CD1c-positive myeloid dendritic cell (primary cell): ENCODE measurements at regions not wholly inside any gene's neighbourhood (a gene's known extent, or its start where the extent isn't known, plus 50 kb on each side); places are given as distances from the start of the nearest gene placed in this dataset.
"Not testable (repeated sequence)": the region's sequence is repeated elsewhere in the genome, so short reads cannot be mapped to it uniquely, and the experiment has no call there.

Experiments
- DNase-seq: peaks from one replicate; pipeline ENCODE4 v3.0.0-alpha.2; 2016; ENCODE audit errors: extremely low spot score

GRCh38 chr20:11976966-11977365 is 59.3 kb downstream of the BTBD3 start:
- DNase-seq: no peak

DNA sequence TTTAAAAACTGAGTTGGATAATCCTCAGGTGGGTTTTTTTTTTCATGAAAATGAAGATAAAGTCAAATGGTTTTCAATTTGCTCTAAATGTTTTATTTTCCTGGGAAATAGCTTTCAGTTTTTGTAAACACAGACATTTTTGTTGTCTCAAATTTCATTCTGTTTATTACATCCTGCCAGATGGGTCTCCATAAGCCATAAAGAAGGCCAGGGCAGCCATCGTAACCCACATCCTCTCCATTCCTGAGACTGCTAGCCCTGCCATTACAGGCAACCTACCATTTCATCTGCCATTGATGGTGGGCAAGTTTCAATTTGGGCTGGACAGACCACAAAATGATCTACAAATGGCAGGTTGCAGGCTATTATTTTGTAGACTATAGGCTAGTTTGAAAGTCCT is 60.8 kb downstream of the BTBD3 start:
- no peak for DNase-seq

- DNase-seq: no peak
These were observed 61.8 kb downstream of the BTBD3 start for GRCh38 chr20:11979306-11979990.

GRCh38 chr20:11980263-11980662 is 62.6 kb downstream of the BTBD3 start:
- DNase-seq: no peak

DNA sequence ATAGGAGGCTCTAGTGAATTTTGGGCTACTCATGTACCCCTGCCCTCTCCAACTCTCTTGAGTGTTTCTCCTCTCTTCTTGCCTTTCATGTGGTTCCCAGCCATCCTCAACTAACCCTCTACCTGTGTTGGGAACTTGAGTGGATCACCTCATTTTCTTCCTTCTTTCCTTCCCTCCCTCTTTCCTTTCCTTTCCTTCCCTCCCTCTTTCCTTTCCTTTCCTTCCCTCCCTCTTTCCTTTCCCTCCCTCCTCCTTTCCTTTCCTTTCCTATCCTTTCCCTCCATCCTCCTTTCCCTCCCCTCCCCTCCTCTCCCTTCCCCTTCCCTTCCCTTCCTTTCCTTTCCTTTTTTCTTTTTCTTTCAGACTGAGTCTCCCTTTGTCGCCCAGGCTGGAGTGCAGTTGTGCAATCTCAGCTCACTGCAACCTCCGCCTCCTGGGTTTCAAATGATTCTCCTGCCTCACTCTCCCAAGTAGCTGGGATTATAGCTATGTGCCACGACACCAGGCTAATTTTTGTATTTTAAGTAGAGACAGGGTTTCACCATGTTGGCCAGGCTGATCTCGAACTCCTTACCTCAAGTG is 63.8 kb downstream of the BTBD3 start:
- no peak for DNase-seq

DNA sequence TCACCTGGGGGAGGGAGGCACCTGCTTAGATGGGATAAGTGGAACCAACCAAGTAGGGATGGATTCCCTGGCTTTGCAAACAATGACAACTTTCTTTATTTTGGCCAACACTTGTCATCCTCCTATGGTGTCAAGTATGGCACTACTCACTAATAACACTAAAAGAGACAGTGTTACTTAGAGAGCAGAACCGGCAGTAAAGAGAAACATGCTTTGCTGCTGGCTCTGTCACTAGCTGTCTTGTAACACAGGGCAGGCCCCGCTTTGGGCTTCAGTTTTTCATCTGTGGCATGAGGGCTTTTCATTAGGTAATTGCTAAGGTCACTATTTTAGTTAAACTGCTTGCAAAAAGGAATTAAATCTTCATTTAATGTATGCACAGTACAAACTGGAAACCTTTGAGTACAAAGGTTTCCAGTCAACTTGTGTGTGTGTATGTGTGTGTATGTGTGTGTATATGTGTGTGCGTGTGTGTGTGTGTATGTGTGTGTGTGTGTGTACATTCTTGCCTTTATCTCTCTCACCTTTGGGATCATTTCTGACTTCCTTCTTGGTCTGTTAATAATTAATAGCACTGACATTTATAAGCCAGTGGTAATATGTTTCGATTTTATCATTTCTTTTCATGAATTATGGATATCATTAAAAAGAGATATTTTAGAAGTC is 64.7 kb downstream of the BTBD3 start:
- no peak for DNase-seq

DNA sequence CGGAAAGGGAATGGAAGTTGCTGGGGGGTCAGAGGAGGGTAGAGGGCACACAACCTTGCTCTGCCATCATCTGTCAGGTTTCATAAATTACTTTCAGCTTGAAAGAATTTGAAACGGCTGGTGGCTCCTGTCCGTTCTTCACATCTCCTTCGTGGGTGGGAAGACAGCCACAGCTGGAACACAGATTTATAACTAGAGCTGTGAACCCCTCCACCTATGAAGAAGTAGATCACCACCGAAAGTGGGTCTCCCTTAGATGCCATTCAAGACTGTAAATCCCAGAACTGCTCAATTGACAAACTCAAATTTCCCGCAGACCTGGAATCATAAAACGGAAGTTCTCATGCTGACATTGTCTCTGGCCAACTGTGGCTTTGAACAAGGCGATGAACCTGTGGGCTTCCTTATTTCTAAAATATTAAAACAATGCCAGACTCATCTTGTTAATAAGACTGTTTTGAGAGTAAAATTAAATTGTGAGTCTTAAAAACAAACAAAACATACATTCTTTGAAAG is 65.3 kb downstream of the BTBD3 start:
- DNase-seq: no peak

DNA sequence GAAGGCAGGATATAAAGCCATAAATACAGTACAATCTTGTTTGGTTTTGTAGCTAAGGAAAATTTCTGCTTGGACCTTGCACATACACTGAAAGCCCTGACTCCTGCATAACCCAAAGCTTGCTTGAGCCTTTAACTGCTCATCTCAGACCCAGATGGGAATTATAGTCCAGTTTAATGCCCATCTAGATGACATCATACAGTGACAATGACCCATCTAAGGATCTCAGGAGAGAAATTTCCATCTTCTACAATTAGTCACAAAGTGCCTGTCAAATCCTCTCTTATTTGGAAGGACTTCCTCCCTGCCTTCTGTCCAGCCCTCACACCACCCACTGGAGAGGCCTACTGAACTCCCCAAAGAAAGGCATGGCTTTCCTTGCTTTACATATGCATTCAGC is 69.3 kb downstream of the BTBD3 start:
- no peak for DNase-seq

- DNase-seq: no peak
These were observed 69.8 kb downstream of the BTBD3 start for GRCh38 chr20:11987526-11987925.

DNA sequence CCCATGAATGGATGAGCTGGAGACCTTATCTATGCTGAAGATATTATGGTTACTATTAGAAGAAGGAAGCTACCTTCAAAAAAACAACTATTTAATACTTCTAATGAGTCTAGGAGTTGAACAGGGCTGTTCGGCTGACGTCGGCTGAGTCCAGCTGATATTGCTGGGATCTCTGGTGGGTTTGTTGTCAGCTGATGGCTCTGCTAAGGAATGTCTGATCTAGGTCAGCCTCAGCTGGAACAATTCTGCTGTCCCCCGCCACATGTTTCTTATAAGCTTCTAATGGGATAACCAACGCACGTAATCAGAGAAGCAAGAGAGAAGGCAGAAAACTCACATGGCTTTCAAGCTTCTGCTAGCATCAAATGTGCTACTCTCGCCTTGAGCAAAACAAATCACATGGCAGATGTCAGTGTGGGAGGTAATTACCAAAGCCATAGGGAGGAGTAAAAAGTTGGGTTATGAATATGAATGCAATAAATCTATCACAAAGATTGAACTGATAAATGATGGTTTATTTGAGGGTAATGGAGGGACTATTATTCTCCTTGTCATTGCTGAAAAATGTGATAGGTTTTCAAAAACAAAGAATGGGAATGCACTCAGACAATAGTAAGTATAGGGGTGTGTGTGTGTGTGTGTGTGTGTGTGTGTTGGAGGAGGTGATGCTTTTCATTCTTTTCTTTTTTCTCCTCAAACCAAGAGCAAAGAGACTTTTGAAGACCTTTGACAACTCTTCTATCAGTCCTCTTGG is 71.5 kb downstream of the BTBD3 start:
- DNase-seq: no peak

GRCh38 chr20:11992426-11992825 is 74.7 kb downstream of the BTBD3 start:
- DNase-seq: no peak

DNA sequence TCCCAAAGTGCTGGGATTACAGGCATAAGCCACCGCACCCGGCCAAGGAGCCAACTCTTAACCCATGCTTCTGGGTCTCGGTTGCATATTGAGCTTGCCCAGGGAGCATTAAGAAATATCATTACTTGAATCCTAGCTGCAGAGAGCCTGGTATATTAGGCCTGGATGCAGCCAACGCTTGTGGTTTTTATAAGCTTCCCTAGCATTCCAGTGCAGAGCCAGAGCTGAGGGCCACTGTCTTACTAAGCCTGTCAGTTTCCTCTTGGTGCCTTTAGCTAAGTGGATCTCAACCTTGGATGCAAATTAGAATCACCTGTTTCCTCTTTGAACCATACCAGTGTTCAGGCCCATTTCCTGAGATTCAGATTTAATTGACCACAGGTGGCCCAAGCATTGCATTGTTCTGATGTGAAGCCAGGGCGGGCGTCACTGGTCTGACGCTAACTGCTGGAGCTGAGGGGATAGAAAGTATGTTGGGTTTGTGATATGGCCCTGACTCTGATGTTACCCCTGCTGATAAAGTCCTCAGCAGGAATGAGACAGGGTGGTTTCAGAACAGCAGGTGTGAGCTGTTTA is 76.3 kb downstream of the BTBD3 start:
- DNase-seq: no peak

- no peak for DNase-seq
These were observed 78.3 kb downstream of the BTBD3 start for GRCh38 chr20:11995805-11996567.

DNA sequence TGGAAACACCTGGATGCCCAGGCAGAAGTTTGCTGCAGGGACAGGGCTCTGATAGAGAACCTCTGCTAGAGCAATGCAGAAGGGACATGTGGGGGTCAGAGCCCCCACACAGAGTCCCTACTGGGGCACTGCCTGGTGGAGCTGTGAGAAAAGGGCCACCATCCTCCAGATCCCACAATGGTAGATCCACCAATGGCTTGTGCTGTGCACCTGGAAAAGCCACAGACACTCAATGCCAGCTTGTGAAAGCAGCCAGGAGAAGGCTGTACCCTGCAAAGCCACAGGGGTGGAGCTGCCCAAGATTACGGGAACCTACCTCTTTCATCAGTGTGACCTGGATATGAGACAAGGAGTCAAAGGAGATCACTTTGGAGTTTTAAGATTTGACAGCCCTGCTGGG is 87.1 kb downstream of the BTBD3 start:
- DNase-seq: not testable (repeated sequence)

- peak; percentile 77 for DNase-seq
These were observed 94.8 kb downstream of the BTBD3 start for GRCh38 chr20:12012241-12013222.

DNA sequence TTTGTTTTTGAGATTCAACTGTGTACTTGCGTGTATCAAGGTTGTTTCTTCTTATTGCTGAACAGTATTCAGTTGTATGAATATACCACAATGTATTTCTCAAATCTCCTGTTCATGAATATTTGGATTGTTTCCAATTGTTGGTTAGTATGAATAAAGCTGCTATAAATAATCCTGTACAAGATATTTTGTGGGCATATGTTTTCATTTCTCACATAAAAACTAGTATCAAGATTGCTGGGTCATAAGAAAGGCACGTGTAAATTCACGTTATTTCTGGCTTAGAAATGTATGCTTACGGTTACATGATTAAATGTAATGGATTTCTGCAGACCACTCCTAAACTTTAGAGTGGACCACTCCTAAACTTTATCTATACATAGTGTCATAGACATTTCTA is 96.6 kb downstream of the BTBD3 start:
- DNase-seq: no peak

GRCh38 chr20:12014736-12015135 is 97.0 kb downstream of the BTBD3 start:
- no peak for DNase-seq

- no peak for DNase-seq
These were observed 98.6 kb downstream of the BTBD3 start for GRCh38 chr20:12016291-12016690.

DNA sequence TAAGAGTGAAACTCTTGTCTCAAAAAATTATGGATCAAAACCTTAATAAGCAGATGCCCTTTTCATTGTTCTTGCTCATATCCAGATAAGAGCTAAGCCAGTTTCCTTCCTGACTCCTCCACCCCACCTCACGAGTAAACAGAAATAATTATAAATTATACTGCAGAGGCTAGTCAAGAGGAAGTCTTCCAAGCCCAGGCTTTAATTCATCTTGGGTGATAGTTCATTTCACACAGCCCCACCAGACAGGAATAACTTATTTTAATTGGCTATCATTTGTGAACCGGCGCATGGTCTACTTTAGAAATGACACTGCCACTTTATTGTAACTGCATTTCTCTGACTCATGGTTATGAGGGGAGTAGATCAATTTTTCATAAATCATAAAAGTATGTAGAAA is 102.0 kb downstream of the BTBD3 start:
- no peak for DNase-seq

DNA sequence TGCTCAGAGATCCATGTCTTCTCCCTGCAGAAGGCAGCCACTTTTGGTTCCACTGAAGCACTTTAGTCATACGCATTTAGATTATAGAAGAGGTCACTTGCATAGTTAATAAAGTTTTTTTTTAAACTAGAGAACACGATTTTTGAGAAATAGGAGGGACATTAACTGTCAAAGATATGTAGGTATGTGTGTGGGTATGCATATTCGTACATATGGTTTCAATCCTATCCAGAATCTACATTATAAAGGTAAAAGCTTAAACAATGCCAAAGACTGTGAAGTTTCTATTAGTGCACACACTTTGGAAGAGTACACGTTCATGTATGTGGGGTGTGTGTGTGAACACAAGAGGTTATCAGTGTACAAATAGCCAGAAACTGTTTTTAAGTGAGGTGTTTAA is 103.2 kb downstream of the BTBD3 start:
- no peak for DNase-seq
